H9 (cell line): ENCODE measurements at regions not wholly inside any gene's neighbourhood (a gene's known extent, or its start where the extent isn't known, plus 50 kb on each side); places are given as distances from the start of the nearest gene placed in this dataset.

ENCODE experiments used
- DNase-seq: peaks from one replicate; pipeline ENCODE4 v3.0.0-alpha.2; 2017
- H2AFZ ChIP-seq: one replicate; pipeline ENCODE4 v1.6.1; 2013; ENCODE audit warnings: mild to moderate bottlenecking, low read length, control low read depth, moderate library complexity
- H2AK5ac ChIP-seq: 2 replicates; pipeline ENCODE4 v1.6.1; 2013; ENCODE audit warnings: low read length, control low read depth, mixed read lengths; ENCODE audit not compliant: insufficient read length
- H2BK120ac ChIP-seq: one replicate; pipeline ENCODE4 v1.6.1; 2013; ENCODE audit warnings: low read depth, mild to moderate bottlenecking, low read length, control low read depth, inconsistent platforms; ENCODE audit not compliant: poor library complexity, severe bottlenecking
- H2BK12ac ChIP-seq: 2 replicates; pipeline ENCODE4 v1.6.1; 2013; ENCODE audit warnings: low read length, control low read depth, mixed read lengths, low read depth; ENCODE audit not compliant: insufficient read length
- H2BK15ac ChIP-seq: 2 replicates; pipeline ENCODE4 v1.6.1; 2013; ENCODE audit warnings: low read depth, low read length, control low read depth
- H2BK20ac ChIP-seq: one replicate; pipeline ENCODE4 v1.6.1; 2013; ENCODE audit warnings: low read depth, mild to moderate bottlenecking, low read length, control low read depth, inconsistent platforms; ENCODE audit not compliant: poor library complexity, severe bottlenecking
- H2BK5ac ChIP-seq: 2 replicates; pipeline ENCODE4 v1.6.1; 2013; ENCODE audit warnings: low read length, control low read depth, mixed read lengths; ENCODE audit not compliant: insufficient read length
- H3K14ac ChIP-seq: 2 replicates; pipeline ENCODE4 v1.6.1; 2013; ENCODE audit warnings: low read length, control low read depth; ENCODE audit not compliant: insufficient read depth
- H3K18ac ChIP-seq: 2 replicates; pipeline ENCODE4 v1.6.1; 2013; ENCODE audit warnings: low read depth, mild to moderate bottlenecking, mixed read lengths, low read length, control low read depth; ENCODE audit not compliant: insufficient read length
- H3K23ac ChIP-seq: 2 replicates; pipeline ENCODE4 v1.6.1; 2013; ENCODE audit warnings: low read length, control low read depth, mixed read lengths, low read depth; ENCODE audit not compliant: insufficient read length
- H3K23me2 ChIP-seq: 2 replicates; pipeline ENCODE4 v1.6.1; 2013; ENCODE audit warnings: low read depth, mild to moderate bottlenecking, mixed read lengths, low read length, control low read depth; ENCODE audit not compliant: insufficient read length, poor library complexity, severe bottlenecking
- H3K27ac ChIP-seq: 2 replicates; pipeline ENCODE4 v1.5.1; 2013; ENCODE audit warnings: low read length, control low read depth, mixed read lengths, low read depth; ENCODE audit not compliant: insufficient read length
- H3K27me3 ChIP-seq: 2 replicates; pipeline ENCODE4 v1.6.1; 2013; ENCODE audit warnings: low read length, control low read depth, inconsistent platforms; ENCODE audit not compliant: insufficient read depth
- H3K4ac ChIP-seq: 2 replicates; pipeline ENCODE4 v1.6.1; 2013; ENCODE audit warnings: low read depth, mild to moderate bottlenecking, control low read depth, inconsistent platforms, low read length, moderate library complexity
- H3K4me1 ChIP-seq: 2 replicates; pipeline ENCODE4 v1.6.1; 2013; ENCODE audit warnings: low read length, control low read depth, inconsistent platforms; ENCODE audit not compliant: insufficient read depth
- H3K4me2 ChIP-seq: 2 replicates; pipeline ENCODE4 v1.6.1; 2013; ENCODE audit warnings: low read length, control low read depth, mixed read lengths; ENCODE audit not compliant: insufficient read length, insufficient read depth
- H3K56ac ChIP-seq: 2 replicates; pipeline ENCODE4 v1.6.1; 2013; ENCODE audit warnings: low read depth, mild to moderate bottlenecking, mixed read lengths, low read length, control low read depth; ENCODE audit not compliant: insufficient read length
- H3K79me1 ChIP-seq: 2 replicates; pipeline ENCODE4 v1.6.1; 2013; ENCODE audit warnings: low read depth, mild to moderate bottlenecking, moderate library complexity, low read length, control low read depth, inconsistent platforms; ENCODE audit not compliant: insufficient read depth, poor library complexity, severe bottlenecking
- H3K79me2 ChIP-seq: 2 replicates; pipeline ENCODE4 v1.6.1; 2013; ENCODE audit warnings: low read length, control low read depth, inconsistent platforms; ENCODE audit not compliant: insufficient read depth
- H3K9ac ChIP-seq: 2 replicates; pipeline ENCODE4 v1.6.1; 2013; ENCODE audit warnings: low read length, control low read depth, mixed read lengths; ENCODE audit not compliant: insufficient read length; ENCODE audit errors: extremely low read depth
- H3K9me3 ChIP-seq: one replicate; pipeline ENCODE4 v1.6.1; 2013; ENCODE audit warnings: low read depth, low read length, inconsistent platforms; ENCODE audit not compliant: control insufficient read depth
- H3T11ph ChIP-seq: one replicate; pipeline ENCODE4 v1.6.1; 2013; ENCODE audit warnings: mild to moderate bottlenecking, low read length, control low read depth, inconsistent platforms
- H4K20me1 ChIP-seq: one replicate; pipeline ENCODE4 v1.6.1; 2013; ENCODE audit not compliant: control insufficient read depth, insufficient read length, insufficient read depth
- H4K5ac ChIP-seq: 2 replicates; pipeline ENCODE4 v1.6.1; 2013; ENCODE audit warnings: low read depth, mild to moderate bottlenecking, mixed read lengths, low read length, control low read depth; ENCODE audit not compliant: insufficient read length
- H4K8ac ChIP-seq: replicated peaks from 2 replicates; pipeline ENCODE4 v1.6.1; 2013; ENCODE audit warnings: low read length, control low read depth, mixed read lengths, low read depth; ENCODE audit not compliant: insufficient read length
- H4K91ac ChIP-seq: 2 replicates; pipeline ENCODE4 v1.6.1; 2013; ENCODE audit warnings: low read depth, mild to moderate bottlenecking, moderate library complexity, mixed read lengths, low read length, control low read depth; ENCODE audit not compliant: insufficient read length
- H3K27ac Mint-ChIP-seq, 3 experiments: 2 replicates in 2 of 3; 3 replicates in 1 of 3; pipeline ENCODE4 v1.8.0; 2020 to 2021; ENCODE audit warnings: mixed read lengths in 3 of 3, mild to moderate bottlenecking in 1 of 3, moderate library complexity in 1 of 3
- H3K27me3 Mint-ChIP-seq: 2 replicates; pipeline ENCODE4 v1.8.0; 2021; ENCODE audit warnings: low read depth, mild to moderate bottlenecking, moderate library complexity, mixed read lengths
- H3K36me3 Mint-ChIP-seq, 3 experiments: 2 replicates in 2 of 3; 3 replicates in 1 of 3; pipeline ENCODE4 v1.8.0; 2020 to 2021; ENCODE audit warnings: low read depth in 3 of 3, mixed read lengths in 3 of 3; ENCODE audit not compliant: insufficient read depth in 1 of 3
- H3K4me1 Mint-ChIP-seq, 2 experiments: 2 replicates each; pipeline ENCODE4 v1.8.0; 2020; ENCODE audit warnings: mixed read lengths in 2 of 2
- H3K4me3 Mint-ChIP-seq, 2 experiments: 2 replicates in 1 of 2; 3 replicates in 1 of 2; pipeline ENCODE4 v1.8.0; 2020 to 2021; ENCODE audit warnings: mild to moderate bottlenecking in 2 of 2, mixed read lengths in 2 of 2, moderate library complexity in 1 of 2
- H3K9me3 Mint-ChIP-seq, 2 experiments: 2 replicates in 1 of 2; 3 replicates in 1 of 2; pipeline ENCODE4 v1.8.0; 2020; ENCODE audit warnings: mild to moderate bottlenecking in 2 of 2, mixed read lengths in 2 of 2, moderate library complexity in 1 of 2
- WGBS: extraction: QIAGEN DNeasy Blood & Tissue Kit; methylation state at CpG from one replicate; pipeline ENCODE4 v1.1.7; 2013; ENCODE audit warnings: missing lambda C conversion rate, low lambda C conversion rate, mixed read lengths; ENCODE audit not compliant: insufficient read length; ENCODE audit errors: extremely low coverage; 5-methylcytosine and 5-hydroxymethylcytosine counted together
- TF ChIP-seq, protein P1 (sequence below): fragments of 200-600 bp; sonication (generic); conservative IDR thresholded peaks from 3 replicates; pipeline ENCODE4 v1.8.0; 2021; ENCODE audit warnings: antibody characterized with exemption, mild to moderate bottlenecking

DNA sequence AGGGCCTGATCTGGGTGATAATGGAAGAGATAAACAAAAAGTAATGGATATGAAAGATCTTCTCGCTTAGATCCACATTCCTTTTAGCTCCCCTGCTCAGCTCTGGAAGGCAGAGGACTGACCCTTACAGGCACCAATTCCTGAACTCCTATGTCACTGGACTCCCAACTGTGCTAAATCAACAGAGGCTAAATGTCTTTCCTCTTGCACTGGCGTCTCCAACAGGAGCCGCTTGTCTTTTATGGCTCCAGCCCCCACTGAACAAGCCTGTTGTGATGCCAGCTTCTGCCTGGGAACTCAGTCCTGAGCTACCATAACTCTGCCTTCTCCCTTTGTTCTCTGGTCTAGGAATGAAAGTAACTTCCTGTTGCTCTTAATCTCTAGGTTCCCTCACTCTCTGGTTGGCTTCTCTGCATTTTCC, 142.1 kb upstream of the COL11A1 start:
- no peak overlapping the region for H2BK12ac ChIP-seq
- peak overlapping the region; percentile 66 for H3K27ac ChIP-seq
- H2BK5ac ChIP-seq = no peak overlapping the region
- Mint-ChIP-seq H3K4me3 (no peak overlapping the region), H3K27ac (peak overlapping the region; percentile 84 to 94 (median 90)), H3K36me3 (peaks cover 0 to 4% (median 0%) of the 10 kb centered on the region in 3 experiments; a peak in 1 of 7 replicates), H3K9me3 (peaks cover 0 to 2% of the 10 kb centered on the region in 2 experiments; a peak in 1 of 5 replicates), H3K4me1 (peaks cover 11 to 15% of the 10 kb centered on the region in 2 experiments), H3K27me3 (no peaks in the 10 kb centered on the region)
- no peak overlapping the region for H2AFZ ChIP-seq
- H3K4me1 ChIP-seq = peaks cover 2% of the 10 kb centered on the region; the same call in 1 of the 2 replicates
- no peak overlapping the region for H2BK15ac ChIP-seq
- DNase-seq = peak; percentile 51
- no peak overlapping the region for H3T11ph ChIP-seq
- H2BK20ac ChIP-seq = no peak overlapping the region
- no peak overlapping the region for H2AK5ac ChIP-seq
- no peak overlapping the region for H3K9ac ChIP-seq
- no peak overlapping the region for H4K91ac ChIP-seq
- no peak overlapping the region for H3K4me2 ChIP-seq
- H3K23ac ChIP-seq = no peak overlapping the region
- no peak overlapping the region for H4K8ac ChIP-seq
- WGBS = no CpG with 5 or more reads among the region's 3 CpGs
- H3K14ac ChIP-seq = no peak overlapping the region; the same call in 1 of the 2 replicates
- no peak overlapping the region for H3K4ac ChIP-seq
- H3K56ac ChIP-seq = no peak overlapping the region
- H3K9me3 ChIP-seq = no peaks in the 10 kb centered on the region
- H2BK120ac ChIP-seq = no peak overlapping the region
- TF ChIP-seq, protein P1, sequence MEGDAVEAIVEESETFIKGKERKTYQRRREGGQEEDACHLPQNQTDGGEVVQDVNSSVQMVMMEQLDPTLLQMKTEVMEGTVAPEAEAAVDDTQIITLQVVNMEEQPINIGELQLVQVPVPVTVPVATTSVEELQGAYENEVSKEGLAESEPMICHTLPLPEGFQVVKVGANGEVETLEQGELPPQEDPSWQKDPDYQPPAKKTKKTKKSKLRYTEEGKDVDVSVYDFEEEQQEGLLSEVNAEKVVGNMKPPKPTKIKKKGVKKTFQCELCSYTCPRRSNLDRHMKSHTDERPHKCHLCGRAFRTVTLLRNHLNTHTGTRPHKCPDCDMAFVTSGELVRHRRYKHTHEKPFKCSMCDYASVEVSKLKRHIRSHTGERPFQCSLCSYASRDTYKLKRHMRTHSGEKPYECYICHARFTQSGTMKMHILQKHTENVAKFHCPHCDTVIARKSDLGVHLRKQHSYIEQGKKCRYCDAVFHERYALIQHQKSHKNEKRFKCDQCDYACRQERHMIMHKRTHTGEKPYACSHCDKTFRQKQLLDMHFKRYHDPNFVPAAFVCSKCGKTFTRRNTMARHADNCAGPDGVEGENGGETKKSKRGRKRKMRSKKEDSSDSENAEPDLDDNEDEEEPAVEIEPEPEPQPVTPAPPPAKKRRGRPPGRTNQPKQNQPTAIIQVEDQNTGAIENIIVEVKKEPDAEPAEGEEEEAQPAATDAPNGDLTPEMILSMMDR = no peak
- no peak overlapping the region for H4K5ac ChIP-seq
- H3K27me3 ChIP-seq = no peaks in the 10 kb centered on the region
- H3K79me2 ChIP-seq = no peaks in the 10 kb centered on the region
- H3K18ac ChIP-seq = no peak overlapping the region
- no peaks in the 10 kb centered on the region for H4K20me1 ChIP-seq
- H3K23me2 ChIP-seq = no peaks in the 10 kb centered on the region
- H3K79me1 ChIP-seq = no peaks in the 10 kb centered on the region
